CD14-positive monocyte (primary cell): ENCODE measurements at regions not wholly inside any gene's neighbourhood (a gene's known extent, or its start where the extent isn't known, plus 50 kb on each side); places are given as distances from the start of the nearest gene placed in this dataset.

Experiments
- DNase-seq, 3 donors: peaks; one replicate each; pipeline ENCODE4 v3.0.0-alpha.2; 2011 to 2022
- H2AFZ ChIP-seq: 2 replicates; pipeline ENCODE4 v1.6.0; 2012; ENCODE audit warnings: mild to moderate bottlenecking, low read depth, low read length, inconsistent platforms; ENCODE audit not compliant: insufficient read depth, poor library complexity, severe bottlenecking
- H3K27ac ChIP-seq, 2 donors: 1 replicate in 1 of 2; 2 replicates in 1 of 2; pipeline ENCODE4 v1.5.1; 2012 to 2013; ENCODE audit warnings: low read length in 2 of 2, control low read depth in 1 of 2, inconsistent platforms in 1 of 2, low read depth in 1 of 2, mild to moderate bottlenecking in 1 of 2
- H3K27me3 ChIP-seq, 2 donors: one replicate each; pipeline versions ENCODE4 v1.6.0 to v1.6.1; 2011 to 2013; ENCODE audit warnings: low read length in 2 of 2; ENCODE audit not compliant: control insufficient read depth in 2 of 2, insufficient read depth in 2 of 2
- H3K36me3 ChIP-seq, 2 donors: replicated peaks in 1 of 2; 1 replicate in 1 of 2; 2 replicates in 1 of 2; pipeline versions ENCODE4 v1.5.1 to v1.6.1; 2012 to 2013; ENCODE audit warnings: low read length in 2 of 2, control low read depth in 1 of 2, inconsistent platforms in 1 of 2, mild to moderate bottlenecking in 1 of 2; ENCODE audit not compliant: insufficient read depth in 2 of 2, control insufficient read depth in 1 of 2
- H3K4me1 ChIP-seq, 2 donors: 1 replicate in 1 of 2; 2 replicates in 1 of 2; pipeline versions ENCODE4 v1.5.1 to v1.6.1; 2012 to 2013; ENCODE audit warnings: low read length in 2 of 2, control low read depth in 1 of 2, inconsistent platforms in 1 of 2, mild to moderate bottlenecking in 1 of 2, moderate library complexity in 1 of 2; ENCODE audit not compliant: insufficient read depth in 2 of 2, control insufficient read depth in 1 of 2
- H3K4me2 ChIP-seq: replicated peaks from 2 replicates; pipeline ENCODE3; 2012; ENCODE audit warnings: low read length, moderate library complexity, mild to moderate bottlenecking; ENCODE audit not compliant: poor library complexity, severe bottlenecking; ENCODE audit errors: extremely low read depth
- H3K4me3 ChIP-seq, 3 experiments: fragments of 200-600 bp in 1 of 3; sonication (generic) in 1 of 3; replicated peaks in 1 of 3; 1 replicate in 2 of 3; 2 replicates in 1 of 3; pipeline ENCODE4 v1.5.1; 2011 to 2013; ENCODE audit warnings: low read length in 3 of 3, mild to moderate bottlenecking in 3 of 3, control low read depth in 2 of 3, low read depth in 2 of 3, inconsistent platforms in 1 of 3, moderate library complexity in 1 of 3
- H3K79me2 ChIP-seq: 2 replicates; pipeline ENCODE4 v1.6.0; 2012; ENCODE audit warnings: mild to moderate bottlenecking, control low read depth, inconsistent platforms, low read length, moderate library complexity; ENCODE audit not compliant: insufficient read depth
- H3K9ac ChIP-seq: 2 replicates; pipeline ENCODE4 v1.6.0; 2017; ENCODE audit warnings: low read length, mild to moderate bottlenecking; ENCODE audit not compliant: insufficient read depth, poor library complexity, severe bottlenecking
- H3K9me3 ChIP-seq, 2 donors: replicated peaks in 1 of 2; 1 replicate in 1 of 2; 2 replicates in 1 of 2; pipeline versions ENCODE4 v1.5.1 to v1.6.1; 2012 to 2013; ENCODE audit warnings: low read length in 2 of 2, control low read depth in 1 of 2; ENCODE audit not compliant: control insufficient read depth in 1 of 2, insufficient read depth in 1 of 2
- H4K20me1 ChIP-seq: 2 replicates; pipeline ENCODE4 v1.6.0; 2012; ENCODE audit warnings: mild to moderate bottlenecking, low read length, control low read depth, moderate library complexity; ENCODE audit not compliant: insufficient read depth
- H3K27ac Mint-ChIP-seq, 7 donors: one replicate each; pipeline ENCODE4 v1.8.0; 2020; ENCODE audit warnings: mild to moderate bottlenecking in 7 of 7, mixed read lengths in 7 of 7, moderate library complexity in 6 of 7, inconsistent platforms in 2 of 7
- H3K27me3 Mint-ChIP-seq, 3 donors: one replicate each; pipeline ENCODE4 v1.8.0; 2021 to 2022; ENCODE audit warnings: low read depth in 3 of 3, mild to moderate bottlenecking in 3 of 3, mixed read lengths in 3 of 3, moderate library complexity in 3 of 3, inconsistent platforms in 1 of 3
- H3K36me3 Mint-ChIP-seq, 2 donors: one replicate each; pipeline ENCODE4 v1.8.0; 2020; ENCODE audit warnings: mixed read lengths in 2 of 2, inconsistent platforms in 1 of 2, mild to moderate bottlenecking in 1 of 2
- H3K4me1 Mint-ChIP-seq: one replicate; pipeline ENCODE4 v1.8.0; 2020; ENCODE audit warnings: mild to moderate bottlenecking, mixed read lengths
- H3K4me3 Mint-ChIP-seq, 2 donors: one replicate each; pipeline ENCODE4 v1.8.0; 2020; ENCODE audit warnings: mild to moderate bottlenecking in 2 of 2, mixed read lengths in 2 of 2, moderate library complexity in 1 of 2
- H3K9me3 Mint-ChIP-seq, 7 donors: one replicate each; pipeline ENCODE4 v1.8.0; 2020 to 2022; ENCODE audit warnings: mixed read lengths in 7 of 7, mild to moderate bottlenecking in 6 of 7, moderate library complexity in 6 of 7, inconsistent platforms in 2 of 7
- CTCF ChIP-seq: fragments of 200-600 bp; IDR thresholded peaks from one replicate; pipeline ENCODE4 v1.8.0; 2022; ENCODE audit warnings: antibody characterized with exemption, mild to moderate bottlenecking
- whole genome bisulfite sequencing: methylation state at CpG from one replicate; pipeline ENCODE4 v1.1.5; 2013; ENCODE audit warnings: missing lambda C conversion rate; ENCODE audit not compliant: insufficient coverage; 5-methylcytosine and 5-hydroxymethylcytosine counted together
- intact Hi-C, 2 donors: fragments of 100-400 bp; cut with micrococcal nuclease; formaldehyde crosslinking; loops; one replicate each; pipeline versions ENCODE4 v1.15.0 to v1.15.1; 2023

GRCh38 chr20:60317401-60317800 is 359.2 kb downstream of the CDH26 start:
- no peaks in the 10 kb centered on the region for H3K27me3 ChIP-seq
- TF ChIP-seq CTCF: no peak

GRCh38 chr20:60321601-60322000 is 363.4 kb downstream of the CDH26 start:
- Mint-ChIP-seq H3K4me3 (no peak overlapping the region), H3K27ac (no peak overlapping the region), H3K27me3 (peaks cover 0 to 2% (median 2%) of the 10 kb centered on the region in 3 donors), H3K4me1 (no peaks in the 10 kb centered on the region), H3K9me3 (no peaks in the 10 kb centered on the region), H3K36me3 (peaks cover 0 to 2% of the 10 kb centered on the region in 2 donors)
- H3K36me3 ChIP-seq: no peaks in the 10 kb centered on the region
- H3K9me3 ChIP-seq: no peaks in the 10 kb centered on the region
- H3K4me1 ChIP-seq: no peaks in the 10 kb centered on the region
- no peaks in the 10 kb centered on the region for H3K79me2 ChIP-seq
- WGBS: 50% methylated on average over 3 of the region's 3 CpGs
- H4K20me1 ChIP-seq: no peaks in the 10 kb centered on the region
- no peak overlapping the region for H2AFZ ChIP-seq
- TF ChIP-seq CTCF: no peak
- H3K4me3 ChIP-seq: no peak overlapping the region
- H3K4me2 ChIP-seq: no peak overlapping the region
- DNase-seq: no peak
- no peaks in the 10 kb centered on the region for H3K27me3 ChIP-seq
- H3K9ac ChIP-seq: no peak overlapping the region
- H3K27ac ChIP-seq: no peak overlapping the region
- intact Hi-C loops: no loop called here

More at GRCh38 chr20:60317401-60317800, 359.2 kb downstream of the CDH26 start:
- intact Hi-C loops: no loop called here
- DNase-seq: no peak
- Mint-ChIP-seq H3K4me3 (no peak overlapping the region), H3K27me3 (peaks cover 0 to 5% (median 4%) of the 10 kb centered on the region in 3 donors), H3K4me1 (no peaks in the 10 kb centered on the region), H3K36me3 (no peaks in the 10 kb centered on the region), H3K27ac (no peak overlapping the region), H3K9me3 (peaks cover 0 to 4% (median 0%) of the 10 kb centered on the region in 7 donors)
- no peaks in the 10 kb centered on the region for H3K9me3 ChIP-seq
- no peak overlapping the region for H3K9ac ChIP-seq
- H3K36me3 ChIP-seq: no peaks in the 10 kb centered on the region
- H3K4me1 ChIP-seq: no peaks in the 10 kb centered on the region
- H2AFZ ChIP-seq: no peak overlapping the region
- H3K4me2 ChIP-seq: no peak overlapping the region
- H3K4me3 ChIP-seq: no peak overlapping the region
- no peak overlapping the region for H3K27ac ChIP-seq
- WGBS: no CpG with 5 or more reads among the region's 3 CpGs
- no peaks in the 10 kb centered on the region for H3K79me2 ChIP-seq
- no peaks in the 10 kb centered on the region for H4K20me1 ChIP-seq
